ENCODE measurements at regions not wholly inside any gene's neighbourhood (a gene's known extent, or its start where the extent isn't known, plus 50 kb on each side); places are given as distances from the start of the nearest gene placed in this dataset.

DNA sequence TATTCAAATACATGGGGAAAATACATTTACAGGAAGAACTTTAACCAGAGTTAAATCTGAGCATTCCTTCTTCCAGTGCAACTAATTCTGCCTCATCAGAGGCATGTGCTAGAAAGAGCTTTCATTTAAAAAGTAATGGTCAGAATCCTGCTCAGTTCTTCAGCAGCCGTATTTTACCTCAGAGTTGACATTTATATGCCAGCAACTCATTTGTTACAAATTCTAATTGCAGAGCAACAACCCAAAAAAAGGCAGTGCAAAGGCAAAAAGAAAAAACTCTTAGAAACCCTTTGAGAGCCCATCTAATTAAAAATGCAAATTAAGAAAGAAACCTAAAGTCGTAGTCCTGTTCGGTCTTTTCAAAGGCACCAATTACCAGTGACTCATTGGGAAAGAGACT lies 392.5 kb downstream of the PBX1 start:
- Histone ChIP-seq H3K27ac (no peak overlapping the region), H3K36me3 (no peaks in the 10 kb centered on the region), H3K27me3 (no peaks in the 10 kb centered on the region), H3K4me3 (no peak overlapping the region), H3K4me1 (ENCODE audit: insufficient read depth) (no peaks in the 10 kb centered on the region), H3K9me3 (no peaks in the 10 kb centered on the region)
- 60 to 93% (median 79%) methylated on average over 3 of the region's 3 CpGs for WGBS, 3 donors
- TF ChIP-seq, protein P1, sequence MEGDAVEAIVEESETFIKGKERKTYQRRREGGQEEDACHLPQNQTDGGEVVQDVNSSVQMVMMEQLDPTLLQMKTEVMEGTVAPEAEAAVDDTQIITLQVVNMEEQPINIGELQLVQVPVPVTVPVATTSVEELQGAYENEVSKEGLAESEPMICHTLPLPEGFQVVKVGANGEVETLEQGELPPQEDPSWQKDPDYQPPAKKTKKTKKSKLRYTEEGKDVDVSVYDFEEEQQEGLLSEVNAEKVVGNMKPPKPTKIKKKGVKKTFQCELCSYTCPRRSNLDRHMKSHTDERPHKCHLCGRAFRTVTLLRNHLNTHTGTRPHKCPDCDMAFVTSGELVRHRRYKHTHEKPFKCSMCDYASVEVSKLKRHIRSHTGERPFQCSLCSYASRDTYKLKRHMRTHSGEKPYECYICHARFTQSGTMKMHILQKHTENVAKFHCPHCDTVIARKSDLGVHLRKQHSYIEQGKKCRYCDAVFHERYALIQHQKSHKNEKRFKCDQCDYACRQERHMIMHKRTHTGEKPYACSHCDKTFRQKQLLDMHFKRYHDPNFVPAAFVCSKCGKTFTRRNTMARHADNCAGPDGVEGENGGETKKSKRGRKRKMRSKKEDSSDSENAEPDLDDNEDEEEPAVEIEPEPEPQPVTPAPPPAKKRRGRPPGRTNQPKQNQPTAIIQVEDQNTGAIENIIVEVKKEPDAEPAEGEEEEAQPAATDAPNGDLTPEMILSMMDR (IDR thresholded peaks at IDR 0.05), result no peak
- no peak for TF ChIP-seq EP300 (IDR thresholded peaks at IDR 0.05)
- no peak for TF ChIP-seq POLR2A (IDR thresholded peaks at IDR 0.05)
- no peak for DNase-seq
- intact Hi-C loops (cut with DNase I), result no loop called here

DNA sequence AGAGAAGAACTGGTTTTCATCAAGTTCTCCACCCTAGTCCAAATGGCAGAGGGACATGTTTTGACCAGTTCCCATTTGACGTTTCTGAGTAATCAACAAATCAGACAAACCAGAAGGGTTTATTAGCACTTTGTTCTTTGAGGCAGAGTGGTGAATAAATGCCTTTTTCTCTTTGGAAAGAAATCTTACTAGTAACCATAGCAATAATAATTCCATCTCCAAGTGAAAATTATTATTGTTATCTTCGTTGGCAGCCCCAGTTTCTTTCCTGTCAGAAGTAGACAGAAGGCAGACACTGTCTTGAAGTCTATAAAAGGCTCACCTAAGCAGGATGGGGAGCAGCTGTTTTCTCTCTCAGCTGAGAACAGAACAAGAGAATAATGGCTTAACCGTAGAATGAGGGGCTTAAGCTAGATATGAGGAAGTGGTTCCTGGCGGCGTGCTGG lies 391.6 kb downstream of the PBX1 start:
- no peak overlapping the region for H3K27ac ChIP-seq
- no peaks in the 10 kb centered on the region for H3K27me3 ChIP-seq
- 18 to 37% (median 24%) methylated on average over 5 of the region's 5 CpGs for WGBS, 3 donors
- no peak for DNase-seq
- no peaks in the 10 kb centered on the region for H3K4me1 ChIP-seq (ENCODE audit: insufficient read depth)
- no peaks in the 10 kb centered on the region for H3K36me3 ChIP-seq
- intact Hi-C loops (cut with DNase I), result no loop called here
- H3K9me3 ChIP-seq, result no peaks in the 10 kb centered on the region
- H3K4me3 ChIP-seq, result no peak overlapping the region
- TF ChIP-seq EP300 (IDR thresholded peaks at IDR 0.05) (no peak), POLR2A (IDR thresholded peaks at IDR 0.05) (no peak)
- TF ChIP-seq, protein P1 (IDR thresholded peaks at IDR 0.05), result no peak

DNA sequence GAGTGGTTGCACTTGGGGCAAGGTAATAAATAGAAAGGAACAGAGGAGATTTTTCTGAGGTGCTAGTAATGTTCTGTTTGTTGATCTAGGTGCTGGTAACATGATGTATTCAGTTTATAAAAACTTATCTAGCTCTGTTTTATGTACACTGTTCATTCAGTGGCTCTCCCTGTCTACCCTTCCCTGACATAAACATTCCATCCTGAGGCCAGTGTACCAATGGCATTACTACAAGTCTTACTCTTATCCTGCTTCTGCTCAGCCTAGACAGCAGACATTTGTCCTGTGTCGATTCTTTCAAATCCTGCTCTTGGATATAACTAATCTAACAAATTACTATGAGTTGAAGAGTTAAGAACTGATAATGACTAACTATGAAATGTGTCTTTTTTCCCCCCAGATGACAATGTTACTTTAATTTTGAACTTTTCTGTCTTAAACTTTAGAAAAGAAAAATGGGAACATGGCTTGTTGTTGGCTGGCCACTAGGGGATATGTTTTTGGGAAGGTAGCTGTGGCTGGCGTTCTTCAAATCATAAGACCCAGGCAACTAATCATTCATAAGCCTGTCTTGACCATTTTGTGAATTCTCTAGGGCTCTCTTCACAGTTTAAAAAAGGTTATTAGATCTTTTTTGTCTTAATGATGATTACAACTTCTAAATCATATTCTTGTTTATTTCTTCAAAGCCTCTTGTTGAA lies 390.9 kb downstream of the PBX1 start:
- H3K4me3 ChIP-seq, result no peak overlapping the region
- H3K9me3 ChIP-seq, result no peaks in the 10 kb centered on the region
- H3K27me3 ChIP-seq, result no peaks in the 10 kb centered on the region
- no peaks in the 10 kb centered on the region for H3K36me3 ChIP-seq
- no peak for TF ChIP-seq EP300 (IDR thresholded peaks at IDR 0.05)
- TF ChIP-seq, protein P1 (IDR thresholded peaks at IDR 0.05), result peak in 1 of 3 donors; percentile 31
- DNase-seq, result no peak
- no peaks in the 10 kb centered on the region for H3K4me1 ChIP-seq (ENCODE audit: insufficient read depth)
- 46 to 79% (median 74%) methylated on average over 2 of the region's 2 CpGs for WGBS, 3 donors
- peak overlapping the region in 1 of 2 donors; percentile 39 for H3K27ac ChIP-seq
- intact Hi-C loops (cut with DNase I), result no loop called here

DNA sequence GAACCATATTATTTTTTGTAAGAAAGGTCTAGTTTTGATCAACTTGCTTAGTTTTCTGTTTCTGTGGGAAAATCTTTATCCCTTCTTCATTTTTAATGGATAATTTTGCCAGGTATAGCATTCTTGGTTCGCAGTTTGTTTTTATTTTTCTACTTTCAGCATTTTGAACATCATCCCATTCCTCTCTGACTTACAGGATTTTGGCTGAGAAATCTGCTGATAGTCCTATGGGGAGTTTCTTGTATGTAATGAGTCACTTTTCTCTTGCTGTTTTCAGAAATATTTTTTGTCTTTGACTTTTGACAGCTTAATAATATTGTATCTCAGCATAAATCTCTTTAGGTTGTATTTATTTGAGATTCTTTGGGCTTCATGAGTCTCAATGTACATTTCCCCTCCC lies 389.1 kb downstream of the PBX1 start:
- Histone ChIP-seq H3K27me3 (no peaks in the 10 kb centered on the region), H3K9me3 (no peaks in the 10 kb centered on the region), H3K27ac (no peak overlapping the region), H3K4me3 (no peak overlapping the region), H3K4me1 (ENCODE audit: insufficient read depth) (no peaks in the 10 kb centered on the region), H3K36me3 (no peaks in the 10 kb centered on the region)
- intact Hi-C loops (cut with DNase I), result no loop called here
- WGBS, 3 donors, result 90 to 97% (median 90%) methylated on average over 1 of the region's 1 CpG
- TF ChIP-seq POLR2A (IDR thresholded peaks at IDR 0.05) (no peak), EP300 (IDR thresholded peaks at IDR 0.05) (no peak)
- TF ChIP-seq, protein P1 (IDR thresholded peaks at IDR 0.05), result no peak
- no peak for DNase-seq
